K562 (cell line): ENCODE measurements at regions not wholly inside any gene's neighbourhood (a gene's known extent, or its start where the extent isn't known, plus 50 kb on each side); places are given as distances from the start of the nearest gene placed in this dataset.

Experiments used
- ATAC-seq: fragments of 200-7000 bp; cut with Tn5 transposase; 3 replicates; pipeline ENCODE4 v1.9.1; 2020; ENCODE audit warnings: moderate library complexity
- BruUV-seq: library from RNA; stranded (reverse); fragments of 400-500 nt; replicated peaks from 2 replicates; lab custom pipeline; 2021; lab: Mats Ljungman, UMichigan
- CTCF ChIA-PET: fragments of 300-600 bp; formaldehyde crosslinking; extraction: SDS; loops from one replicate; lab custom pipeline; 2021; ENCODE audit warnings: low intra/inter-chr PET ratio; lab: Yijun Ruan, JAX
- POLR2A ChIA-PET: fragments of 300-600, 350-650 bp; sonication (Branson Sonifier 250); formaldehyde crosslinking; extraction: SDS; loops from one replicate; lab custom pipeline; 2021; ENCODE audit warnings: antibody characterized with exemption, inconsistent platforms; lab: Yijun Ruan, JAX
- DNase-seq, 4 experiments: peaks; one replicate each; pipeline versions ENCODE4 v3.0.0 to v3.0.0-alpha.2; 2011 to 2018; ENCODE audit warnings: low spot score in 3 of 4, mixed read lengths in 3 of 4; ENCODE audit errors: extremely low read depth in 1 of 4
- FAIRE-seq: peaks from 2 replicates; lab custom pipeline; 2011; peaks lifted over from hg19 to GRCh38; lab: Jason Lieb, UNC
- H2AFZ ChIP-seq: 2 replicates; pipeline ENCODE4 v1.6.0; 2011; ENCODE audit warnings: low read depth, low read length, control low read depth, inconsistent platforms
- H3K27ac ChIP-seq: fragments of 200-600 bp; 3 replicates; pipeline ENCODE4 v1.8.0; 2011; ENCODE audit warnings: low read depth, mild to moderate bottlenecking, control low read depth, inconsistent platforms, low read length, moderate library complexity, mixed read lengths; ENCODE audit errors: extremely low read depth
- H3K27me3 ChIP-seq, 2 experiments: fragments of 300-600 bp in 1 of 2; 2 replicates in 1 of 2; 3 replicates in 1 of 2; pipeline versions ENCODE4 v1.6.0 to v1.8.0; 2011; ENCODE audit warnings: inconsistent platforms in 2 of 2, low read length in 2 of 2, mild to moderate bottlenecking in 1 of 2, mixed read lengths in 1 of 2, moderate library complexity in 1 of 2; ENCODE audit not compliant: control insufficient read depth in 2 of 2, insufficient read depth in 2 of 2
- H3K36me3 ChIP-seq: fragments of 300-600 bp; 3 replicates; pipeline ENCODE4 v1.8.0; 2011; ENCODE audit warnings: mild to moderate bottlenecking, low read length, inconsistent platforms; ENCODE audit not compliant: control insufficient read depth, insufficient read depth
- H3K4me1 ChIP-seq, 2 experiments: fragments of 200-600 bp in 1 of 2; replicated peaks in 1 of 2; 2 replicates in 1 of 2; 3 replicates in 1 of 2; pipeline versions ENCODE4 v1.5.1 to v1.8.0; 2011; ENCODE audit warnings: inconsistent platforms in 2 of 2, low read length in 2 of 2, mild to moderate bottlenecking in 1 of 2, mixed read lengths in 1 of 2, moderate library complexity in 1 of 2; ENCODE audit not compliant: control insufficient read depth in 2 of 2, insufficient read depth in 2 of 2
- H3K4me2 ChIP-seq: 2 replicates; pipeline ENCODE4 v1.6.1; 2011; ENCODE audit warnings: low read length, control low read depth, inconsistent platforms, mixed read lengths; ENCODE audit not compliant: insufficient read depth
- H3K4me3 ChIP-seq: fragments of 200-600 bp; sonication (generic), shearing (Covaris generic); 2 replicates; pipeline ENCODE4 v1.5.1; 2016; ENCODE audit warnings: control low read depth, inconsistent platforms
- H3K79me2 ChIP-seq: fragments of 200-600 bp; 3 replicates; pipeline ENCODE4 v1.8.0; 2011; ENCODE audit warnings: low read length, inconsistent platforms; ENCODE audit not compliant: control insufficient read depth, insufficient read depth
- H3K9ac ChIP-seq, 2 experiments: 2 replicates each; pipeline versions ENCODE4 v1.6.0 to v1.6.1; 2011; ENCODE audit warnings: low read depth in 2 of 2, low read length in 2 of 2, control low read depth in 1 of 2, inconsistent platforms in 1 of 2, mild to moderate bottlenecking in 1 of 2, mixed read lengths in 1 of 2; ENCODE audit not compliant: insufficient read depth in 1 of 2
- H3K9me1 ChIP-seq: one replicate; pipeline ENCODE4 v1.6.0; 2011; ENCODE audit warnings: inconsistent platforms, mild to moderate bottlenecking, low read length, moderate library complexity; ENCODE audit not compliant: control insufficient read depth, insufficient read depth
- H3K9me3 ChIP-seq: replicated peaks from 2 replicates; pipeline ENCODE4 v1.5.1; 2011; ENCODE audit warnings: low read depth, low read length, inconsistent platforms; ENCODE audit not compliant: control insufficient read depth, insufficient read depth
- H4K20me1 ChIP-seq: replicated peaks from 2 replicates; pipeline ENCODE4 v1.6.1; 2011; ENCODE audit warnings: low read length, inconsistent platforms, mixed read lengths; ENCODE audit not compliant: control insufficient read depth, insufficient read depth
- ARHGAP35 ChIP-seq: fragments of 450-650 bp; IDR thresholded peaks from 2 replicates; pipeline ENCODE4 v1.6.1; 2018; ENCODE audit not compliant: partially characterized antibody
- CEBPG ChIP-seq, 3 experiments: fragments of 200-800 bp in 1 of 3; sonication (Bioruptor generic) in 1 of 3; sonication (generic) in 1 of 3; formaldehyde crosslinking in 1 of 3; IDR thresholded peaks in 2 of 3; conservative IDR thresholded peaks in 1 of 3; 2 replicates each; pipeline versions ENCODE4 v1.6.1 to v1.8.0; 2016 to 2022; ENCODE audit warnings: missing compliant biosample characterization in 2 of 3, missing genetic modification characterization in 2 of 3, mild to moderate bottlenecking in 1 of 3, missing genetic modification reagents in 1 of 3
- ESRRA ChIP-seq: fragments of 450-650 bp; IDR thresholded peaks from 2 replicates; pipeline ENCODE4 v1.6.1; 2014; ENCODE audit warnings: low read depth, mild to moderate bottlenecking, moderate library complexity, borderline replicate concordance
- HNRNPL ChIP-seq: fragments of 200-400 bp; formaldehyde crosslinking; IDR thresholded peaks from 2 replicates; pipeline ENCODE4 v1.6.1; 2017; ENCODE audit warnings: low read depth, mild to moderate bottlenecking, low read length
- KLF1 ChIP-seq: fragments of 450-650 bp; IDR thresholded peaks from 2 replicates; pipeline ENCODE4 v1.6.1; 2016; ENCODE audit warnings: missing genetic modification characterization, missing compliant biosample characterization
- MTA3 ChIP-seq: fragments of 450-650 bp; formaldehyde crosslinking; IDR thresholded peaks from 2 replicates; pipeline ENCODE4 v1.6.1; 2017; ENCODE audit warnings: mild to moderate bottlenecking, borderline replicate concordance
- MYC ChIP-seq, 2 experiments: fragments of 250-450 bp in 1 of 2; sonication (Bioruptor Pico) in 1 of 2; IDR thresholded peaks; 2 replicates each; pipeline versions ENCODE4 v1.5.1 to v1.6.1; 2012 to 2021; ENCODE audit warnings: low read depth in 2 of 2, borderline replicate concordance in 1 of 2, improper control_type of control experiment in 1 of 2, low read length in 1 of 2, mild to moderate bottlenecking in 1 of 2, moderate library complexity in 1 of 2
- POU5F1 ChIP-seq: fragments of 150-350 bp; IDR thresholded peaks from 2 replicates; pipeline ENCODE4 v1.6.1; 2014; ENCODE audit warnings: borderline replicate concordance, low read length, low read depth, mild to moderate bottlenecking; ENCODE audit not compliant: partially characterized antibody
- PRMT5 ChIP-seq: sonication (generic); formaldehyde crosslinking; IDR thresholded peaks from 2 replicates; pipeline ENCODE4 v1.5.0; 2020; ENCODE audit warnings: missing genetic modification reagents
- RAD21 ChIP-seq, 2 experiments: fragments of 250-450 bp in 1 of 2; fragments of 450-650 bp in 1 of 2; sonication (Bioruptor Pico) in 1 of 2; formaldehyde crosslinking in 1 of 2; IDR thresholded peaks in 1 of 2; conservative IDR thresholded peaks in 1 of 2; 2 replicates each; pipeline versions ENCODE4 v1.4.0 to v1.8.0; 2020 to 2022; ENCODE audit warnings: mild to moderate bottlenecking in 2 of 2, moderate library complexity in 1 of 2
- SP1 ChIP-seq: sonication (generic); formaldehyde crosslinking; IDR thresholded peaks from 2 replicates; pipeline ENCODE4 v1.8.1; 2022; ENCODE audit warnings: mild to moderate bottlenecking, missing genetic modification reagents
- THRAP3 ChIP-seq: fragments of 450-650 bp; IDR thresholded peaks from 2 replicates; pipeline ENCODE4 v1.6.1; 2016; ENCODE audit warnings: mild to moderate bottlenecking, inconsistent platforms, borderline replicate concordance
- ZNF354B ChIP-seq: fragments of 250-450 bp; sonication (Bioruptor Pico); IDR thresholded peaks from 2 replicates; pipeline ENCODE4 v1.4.0; 2020
- ZNF41 ChIP-seq: fragments of 250-450 bp; sonication (Bioruptor Pico); conservative IDR thresholded peaks from 2 replicates; pipeline ENCODE4 v1.4.0; 2020; ENCODE audit warnings: mild to moderate bottlenecking
- WGBS: fragments of 100-300 bp; shearing (Covaris generic); methylation state at CpG from one replicate; pipeline ENCODE4 v1.1.6; 2016; ENCODE audit warnings: low coverage, mixed read lengths; ENCODE audit not compliant: insufficient coverage; ENCODE audit errors: missing lambda C conversion rate; 5-methylcytosine and 5-hydroxymethylcytosine counted together
- in situ Hi-C: fragments of 300-500 bp; cut with MboI; formaldehyde crosslinking; loops from 4 replicates; pipeline ENCODE4 v1.15.0; 2018; ENCODE audit warnings: inconsistent platforms, mixed read lengths
- intact Hi-C: fragments of 100-400 bp; cut with micrococcal nuclease; formaldehyde crosslinking; loops from 2 replicates; pipeline ENCODE4 v1.14.2; 2022
- TF ChIP-seq, protein P1 (sequence below): sonication (generic); formaldehyde crosslinking; IDR thresholded peaks from 2 replicates; pipeline ENCODE4 v1.5.0; 2020; ENCODE audit warnings: missing genetic modification reagents
- TF ChIP-seq, protein P2 (sequence below): sonication (generic); formaldehyde crosslinking; IDR thresholded peaks from 2 replicates; pipeline ENCODE4 v1.8.1; 2023; ENCODE audit warnings: mild to moderate bottlenecking, missing genetic modification reagents
- TF ChIP-seq, protein P3 (sequence below): IDR thresholded peaks from 2 replicates; pipeline ENCODE4 v1.6.1; 2011; ENCODE audit warnings: borderline replicate concordance, low read depth, mild to moderate bottlenecking, moderate library complexity, low read length; ENCODE audit not compliant: insufficient read depth, poor library complexity, severe bottlenecking

DNA sequence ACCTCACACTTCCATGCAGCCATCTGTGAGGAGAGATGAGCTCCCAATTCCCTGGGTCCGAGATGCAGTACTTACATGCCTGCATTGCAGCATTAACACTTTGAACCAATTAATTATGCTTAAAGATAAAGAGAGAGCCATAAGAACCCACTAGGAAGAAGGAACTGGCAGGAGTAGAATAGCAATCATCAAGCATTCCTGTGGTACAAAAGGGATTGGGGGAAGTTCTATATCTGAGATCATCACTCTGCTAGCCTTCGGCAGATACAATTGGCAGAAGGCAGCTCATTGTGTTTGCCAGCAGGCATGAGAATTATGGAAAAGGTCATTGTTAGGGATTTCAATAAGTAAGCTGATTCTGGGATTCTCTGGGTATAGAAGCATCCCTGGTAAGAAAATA is 891.4 kb downstream of the NTRK3 start:
- Histone ChIP-seq H3K4me1 (no peaks in the 10 kb centered on the region), H2AFZ (no peak overlapping the region), H4K20me1 (no peaks in the 10 kb centered on the region), H3K4me3 (no peak overlapping the region), H3K9me1 (no peaks in the 10 kb centered on the region), H3K79me2 (no peaks in the 10 kb centered on the region), H3K4me2 (no peak overlapping the region), H3K27me3 (no peaks in the 10 kb centered on the region), H3K9me3 (no peaks in the 10 kb centered on the region), H3K36me3 (no peaks in the 10 kb centered on the region; the same call in 2 of the 3 replicates), H3K27ac (no peak overlapping the region), H3K9ac (no peak overlapping the region)
- in situ Hi-C loops = no loop called here
- ChIA-PET CTCF (no interaction called here), POLR2A (no interaction called here)
- FAIRE-seq = no peak
- no TSS peak for BruUV-seq
- intact Hi-C loops = no loop called here
- WGBS = 53% methylated on average over 2 of the region's 2 CpGs
- ATAC-seq = no peak
- DNase-seq = no peak
- TF ChIP-seq, protein P1, sequence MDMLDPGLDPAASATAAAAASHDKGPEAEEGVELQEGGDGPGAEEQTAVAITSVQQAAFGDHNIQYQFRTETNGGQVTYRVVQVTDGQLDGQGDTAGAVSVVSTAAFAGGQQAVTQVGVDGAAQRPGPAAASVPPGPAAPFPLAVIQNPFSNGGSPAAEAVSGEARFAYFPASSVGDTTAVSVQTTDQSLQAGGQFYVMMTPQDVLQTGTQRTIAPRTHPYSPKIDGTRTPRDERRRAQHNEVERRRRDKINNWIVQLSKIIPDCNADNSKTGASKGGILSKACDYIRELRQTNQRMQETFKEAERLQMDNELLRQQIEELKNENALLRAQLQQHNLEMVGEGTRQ (CRISPR knock-in tag) = no peak
- no peak for TF ChIP-seq ARHGAP35
- TF ChIP-seq THRAP3 = no peak
- no peak for TF ChIP-seq MYC (IDR thresholded peaks at IDR 0.05; ENCODE audit: low read depth, low read length)
- no peak for TF ChIP-seq MYC (CRISPR knock-in tag; IDR thresholded peaks at IDR 0.05; ENCODE audit: borderline replicate concordance, low read depth)
- TF ChIP-seq KLF1 (tag) = no peak
- no peak for TF ChIP-seq POU5F1
- no peak for TF ChIP-seq MTA3
- TF ChIP-seq CEBPG (CRISPR knock-in tag; IDR thresholded peaks at IDR 0.05) = no peak
- TF ChIP-seq CEBPG (tag; conservative IDR thresholded peaks at IDR 0.05 in 1 of 2, IDR thresholded peaks at IDR 0.05 in 1 of 2) = no peak
- TF ChIP-seq SP1 (CRISPR knock-in tag) = no peak
- TF ChIP-seq PRMT5 (CRISPR knock-in tag) = no peak
- TF ChIP-seq ZNF41 (CRISPR knock-in tag) = no peak
- no peak for TF ChIP-seq ESRRA
- TF ChIP-seq, protein P2, sequence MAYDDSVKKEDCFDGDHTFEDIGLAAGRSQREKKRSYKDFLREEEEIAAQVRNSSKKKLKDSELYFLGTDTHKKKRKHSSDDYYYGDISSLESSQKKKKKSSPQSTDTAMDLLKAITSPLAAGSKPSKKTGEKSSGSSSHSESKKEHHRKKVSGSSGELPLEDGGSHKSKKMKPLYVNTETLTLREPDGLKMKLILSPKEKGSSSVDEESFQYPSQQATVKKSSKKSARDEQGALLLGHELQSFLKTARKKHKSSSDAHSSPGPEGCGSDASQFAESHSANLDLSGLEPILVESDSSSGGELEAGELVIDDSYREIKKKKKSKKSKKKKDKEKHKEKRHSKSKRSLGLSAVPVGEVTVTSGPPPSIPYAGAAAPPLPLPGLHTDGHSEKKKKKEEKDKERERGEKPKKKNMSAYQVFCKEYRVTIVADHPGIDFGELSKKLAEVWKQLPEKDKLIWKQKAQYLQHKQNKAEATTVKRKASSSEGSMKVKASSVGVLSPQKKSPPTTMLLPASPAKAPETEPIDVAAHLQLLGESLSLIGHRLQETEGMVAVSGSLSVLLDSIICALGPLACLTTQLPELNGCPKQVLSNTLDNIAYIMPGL (CRISPR knock-in tag) = no peak
- no peak for TF ChIP-seq HNRNPL
- TF ChIP-seq ZNF354B = no peak
- TF ChIP-seq, protein P3, sequence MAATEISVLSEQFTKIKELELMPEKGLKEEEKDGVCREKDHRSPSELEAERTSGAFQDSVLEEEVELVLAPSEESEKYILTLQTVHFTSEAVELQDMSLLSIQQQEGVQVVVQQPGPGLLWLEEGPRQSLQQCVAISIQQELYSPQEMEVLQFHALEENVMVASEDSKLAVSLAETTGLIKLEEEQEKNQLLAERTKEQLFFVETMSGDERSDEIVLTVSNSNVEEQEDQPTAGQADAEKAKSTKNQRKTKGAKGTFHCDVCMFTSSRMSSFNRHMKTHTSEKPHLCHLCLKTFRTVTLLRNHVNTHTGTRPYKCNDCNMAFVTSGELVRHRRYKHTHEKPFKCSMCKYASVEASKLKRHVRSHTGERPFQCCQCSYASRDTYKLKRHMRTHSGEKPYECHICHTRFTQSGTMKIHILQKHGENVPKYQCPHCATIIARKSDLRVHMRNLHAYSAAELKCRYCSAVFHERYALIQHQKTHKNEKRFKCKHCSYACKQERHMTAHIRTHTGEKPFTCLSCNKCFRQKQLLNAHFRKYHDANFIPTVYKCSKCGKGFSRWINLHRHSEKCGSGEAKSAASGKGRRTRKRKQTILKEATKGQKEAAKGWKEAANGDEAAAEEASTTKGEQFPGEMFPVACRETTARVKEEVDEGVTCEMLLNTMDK = no peak
- TF ChIP-seq RAD21 (CRISPR knock-in tag; conservative IDR thresholded peaks at IDR 0.05 in 1 of 2, IDR thresholded peaks at IDR 0.05 in 1 of 2) = no peak
